ENCODE measurements at regions not wholly inside any gene's neighbourhood (a gene's known extent, or its start where the extent isn't known, plus 50 kb on each side); places are given as distances from the start of the nearest gene placed in this dataset.

DNA sequence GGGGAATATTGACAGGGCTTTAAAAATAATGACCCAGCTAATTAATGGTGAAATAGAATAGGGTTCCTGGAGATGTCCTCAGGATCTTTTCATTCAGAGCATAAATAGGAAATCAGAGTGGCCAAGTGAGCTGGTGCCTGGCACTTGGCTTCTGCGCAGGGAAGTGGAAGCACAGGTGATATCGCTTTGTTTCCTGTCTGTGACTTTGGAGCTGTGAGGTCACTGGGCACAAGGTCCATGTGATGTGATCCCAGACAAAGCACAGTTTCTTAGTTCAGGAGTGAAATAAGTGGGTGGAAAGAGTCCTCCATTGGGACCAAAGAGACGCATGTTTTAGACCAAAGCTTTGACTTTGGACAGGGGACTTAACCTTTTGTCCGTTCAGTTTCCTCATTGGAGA lies 338.3 kb downstream of the CYRIA start:
- no peak for DNase-seq

DNA sequence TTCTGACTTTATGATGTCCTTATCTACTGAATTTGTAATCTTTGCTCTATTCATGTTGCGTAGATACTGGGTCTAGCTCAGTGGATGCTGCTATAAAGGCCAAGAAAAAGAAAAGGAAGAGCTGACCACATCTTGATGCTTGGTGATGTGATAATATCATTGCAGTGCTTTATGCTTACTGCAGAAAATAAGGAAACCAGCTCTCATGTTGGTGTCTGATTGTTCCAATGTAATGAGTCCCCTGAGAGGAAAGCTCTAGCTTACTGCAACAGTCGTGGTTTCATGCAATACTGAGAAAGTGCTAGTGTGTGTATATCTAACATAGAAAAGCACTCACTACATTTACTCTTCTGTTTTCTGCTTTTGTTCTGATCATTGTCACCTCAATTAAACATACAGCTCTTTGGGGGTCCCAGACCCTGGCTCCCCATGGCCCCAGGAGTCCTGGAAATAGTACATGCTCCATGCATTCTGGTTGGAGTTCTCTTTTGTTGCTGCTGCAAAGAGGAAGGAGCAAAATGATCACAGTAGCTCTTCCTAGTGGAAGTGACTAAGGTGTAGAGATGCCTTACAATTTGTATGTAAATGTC lies 338.8 kb downstream of the CYRIA start:
- no peak for DNase-seq

DNA sequence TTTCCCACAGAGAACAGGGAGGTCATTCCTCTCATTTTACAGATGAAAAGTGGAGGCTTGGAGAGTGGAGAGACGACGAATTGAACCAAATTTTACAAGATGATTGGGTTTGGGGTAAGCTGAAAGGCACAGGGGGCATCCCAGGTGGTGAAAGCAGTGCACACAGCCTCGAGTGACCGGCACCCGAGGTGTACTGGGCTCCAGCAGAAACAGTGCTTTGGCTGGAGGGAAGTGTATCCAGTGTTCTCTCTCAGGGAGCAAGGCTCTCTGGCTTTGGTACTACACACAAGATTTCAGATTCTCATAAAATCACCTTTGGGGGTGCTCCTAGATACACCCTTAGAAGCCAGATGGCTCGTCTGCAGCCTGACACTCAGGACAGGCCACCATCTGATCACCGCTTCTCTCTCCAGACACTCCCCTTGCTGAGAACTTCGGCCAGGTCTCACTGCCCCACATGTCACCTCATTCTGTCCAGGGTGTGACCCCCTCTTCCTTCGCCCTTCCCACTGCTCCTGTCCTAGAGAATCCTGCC lies 339.6 kb downstream of the CYRIA start:
- DNase-seq, result no peak

DNA sequence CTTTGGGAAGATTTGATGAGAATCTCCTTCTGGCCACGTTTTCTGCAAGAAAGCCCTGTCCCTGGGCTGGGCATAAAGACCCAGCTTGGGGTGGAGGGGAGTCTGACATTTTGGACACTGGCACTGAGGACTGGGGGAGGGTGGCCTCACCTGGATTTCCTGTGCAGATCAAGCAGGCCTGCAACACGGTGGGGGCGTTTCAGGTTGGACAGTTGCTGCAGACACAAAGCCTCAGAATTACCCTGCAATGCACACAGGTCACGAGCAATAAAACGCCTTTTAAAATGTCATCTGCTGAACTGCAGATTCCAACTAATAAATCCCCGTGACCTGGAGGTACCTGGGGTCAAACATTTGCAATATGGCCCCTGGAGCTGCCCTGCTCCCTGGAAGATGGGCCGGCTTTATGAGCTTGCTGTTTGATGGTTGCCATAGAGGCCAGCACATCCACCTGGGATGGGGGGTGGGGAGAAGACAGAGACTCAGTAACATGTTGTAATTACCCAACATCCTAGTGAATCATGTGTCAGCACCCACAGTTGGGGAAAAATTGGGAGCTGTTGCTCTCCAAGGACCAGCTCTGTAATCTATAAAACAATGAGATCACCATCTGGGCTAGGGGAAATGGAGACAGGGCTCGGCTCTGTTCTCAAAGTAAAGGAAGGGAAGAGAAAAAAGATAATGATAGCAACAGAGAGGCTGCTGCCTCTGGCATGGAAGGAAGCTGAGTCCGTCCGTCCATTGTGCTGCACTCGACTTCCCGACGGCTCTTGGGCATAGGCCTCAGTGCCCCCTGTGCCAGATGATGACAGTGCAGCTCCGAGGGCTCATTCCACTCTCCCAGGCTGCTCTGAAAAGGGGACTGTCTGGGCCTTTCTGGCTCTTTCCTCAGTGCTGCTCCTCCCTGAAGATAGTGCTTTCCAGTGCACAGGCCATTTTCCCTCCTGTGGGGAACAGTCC lies 340.3 kb downstream of the CYRIA start:
- no peak for DNase-seq

DNA sequence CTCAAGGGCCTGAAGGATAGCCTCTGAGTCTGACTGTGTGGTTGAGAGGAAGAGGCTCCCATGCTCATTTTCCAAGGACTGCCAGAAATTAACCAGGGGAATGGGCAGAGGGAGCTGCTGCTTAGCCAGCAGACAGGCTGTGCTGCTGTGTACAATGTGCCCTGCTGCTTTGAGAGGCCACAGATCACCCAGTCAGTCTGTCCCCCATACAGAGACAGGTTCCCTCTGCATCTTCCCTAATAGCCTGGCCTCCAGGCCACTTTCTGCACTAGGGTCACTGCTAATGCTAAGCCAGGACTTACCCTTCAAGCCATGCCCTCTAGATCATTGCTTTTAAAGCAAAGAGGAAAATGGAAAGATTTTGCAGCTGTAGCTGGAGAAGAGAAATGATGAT lies 341.1 kb downstream of the CYRIA start:
- DNase-seq, result no peak

DNA sequence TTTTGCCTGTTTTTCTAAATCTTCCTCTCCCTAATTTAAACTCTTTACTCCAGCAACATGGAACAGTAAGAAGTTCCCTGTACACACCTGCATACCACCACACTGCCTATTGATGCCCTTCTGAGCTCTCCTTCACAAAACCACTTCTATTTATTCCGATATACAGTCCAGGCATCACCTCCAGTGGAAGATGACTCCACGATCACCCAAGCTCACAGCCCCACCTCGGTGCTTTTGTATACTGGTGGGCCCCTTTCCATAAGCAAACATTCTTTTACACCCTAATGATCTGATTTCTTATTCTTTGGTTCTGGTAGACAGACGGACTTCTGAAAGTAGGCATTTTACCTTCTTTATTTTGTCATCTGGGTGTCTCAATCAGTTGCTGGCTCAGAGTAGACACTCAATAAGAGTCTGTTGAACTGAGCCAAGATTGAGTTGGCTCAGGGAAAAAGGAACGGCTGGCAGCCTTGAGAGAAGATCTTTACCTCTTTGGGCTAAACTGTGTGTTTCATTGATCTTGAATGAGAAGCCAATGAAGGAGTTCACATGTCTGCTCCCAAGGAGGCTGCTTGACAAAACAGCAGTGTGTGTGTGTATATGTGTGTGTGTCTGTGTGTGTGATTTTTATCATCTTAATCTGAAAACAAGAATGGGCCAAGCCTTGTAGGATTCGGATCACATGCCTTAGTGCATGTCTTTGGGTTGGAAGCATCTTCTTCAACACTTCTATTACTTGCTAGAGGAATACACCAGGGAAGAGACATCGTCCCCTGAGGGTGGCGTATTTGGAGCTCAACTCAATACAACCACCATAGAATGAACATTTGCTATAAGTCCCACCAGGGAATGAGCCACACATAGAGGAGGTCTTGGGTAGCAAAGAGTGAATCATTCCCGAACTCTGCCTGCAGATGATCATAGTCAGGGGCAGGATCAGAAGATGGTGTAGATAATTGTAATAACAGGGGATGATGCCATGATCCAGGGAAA lies 341.8 kb downstream of the CYRIA start:
- DNase-seq, result no peak

DNA sequence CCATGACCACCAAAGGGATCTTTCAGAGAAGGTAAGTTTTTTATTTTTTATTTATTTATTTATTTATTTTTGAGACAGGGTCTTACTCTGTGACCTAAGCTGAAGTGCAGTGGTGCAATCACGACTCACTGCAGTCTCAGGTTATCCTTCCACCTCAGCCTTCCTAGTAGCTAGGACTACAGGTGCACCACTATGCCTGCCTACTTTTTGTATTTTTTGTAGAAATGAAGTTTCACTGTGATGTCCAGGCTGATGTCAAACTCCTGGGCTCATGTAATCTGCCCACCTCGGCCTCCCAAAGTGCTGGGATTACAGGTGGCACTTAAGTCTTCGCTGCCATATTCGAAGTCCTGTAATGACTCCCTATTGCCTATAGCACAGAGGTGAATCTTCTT lies 342.5 kb downstream of the CYRIA start:
- no peak for DNase-seq

DNA sequence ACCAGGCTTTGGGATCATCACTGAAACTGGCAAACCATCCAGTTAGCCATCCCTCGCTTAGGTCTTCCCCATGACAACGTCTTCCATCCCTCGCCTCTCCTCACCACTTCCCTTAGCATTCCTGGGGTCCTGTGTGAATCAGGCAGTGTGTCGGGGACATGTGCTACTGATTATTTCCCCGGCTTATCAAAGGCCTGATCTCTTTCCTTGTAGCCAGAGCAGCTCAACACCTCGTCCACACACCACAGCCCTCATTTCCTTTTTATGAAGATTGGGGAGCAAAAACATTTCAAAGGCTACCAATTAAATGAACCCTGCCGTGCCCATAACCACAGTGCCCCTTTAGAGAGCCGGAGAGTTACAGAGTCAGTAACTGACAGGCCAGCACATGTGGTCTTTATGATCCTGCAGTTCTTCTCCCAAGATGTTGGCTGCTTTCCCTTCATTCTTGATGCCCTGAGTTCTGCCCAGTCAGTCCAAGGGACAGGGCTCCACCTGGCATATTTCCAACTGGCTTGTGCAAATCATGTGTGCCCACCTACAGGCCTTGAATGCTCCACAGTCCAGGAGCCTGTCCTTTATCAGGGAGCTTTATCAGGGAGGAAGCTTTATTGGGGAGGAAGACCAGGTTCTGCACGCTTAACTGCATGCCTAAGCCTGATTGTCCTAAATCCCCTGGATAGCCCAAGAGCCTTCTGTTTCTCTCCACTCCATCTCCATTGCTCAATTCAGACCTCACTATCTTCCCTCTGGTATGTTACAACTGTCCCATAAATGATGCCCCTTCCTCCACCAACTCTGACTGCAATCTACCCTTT lies 343.1 kb downstream of the CYRIA start:
- DNase-seq, result no peak

DNA sequence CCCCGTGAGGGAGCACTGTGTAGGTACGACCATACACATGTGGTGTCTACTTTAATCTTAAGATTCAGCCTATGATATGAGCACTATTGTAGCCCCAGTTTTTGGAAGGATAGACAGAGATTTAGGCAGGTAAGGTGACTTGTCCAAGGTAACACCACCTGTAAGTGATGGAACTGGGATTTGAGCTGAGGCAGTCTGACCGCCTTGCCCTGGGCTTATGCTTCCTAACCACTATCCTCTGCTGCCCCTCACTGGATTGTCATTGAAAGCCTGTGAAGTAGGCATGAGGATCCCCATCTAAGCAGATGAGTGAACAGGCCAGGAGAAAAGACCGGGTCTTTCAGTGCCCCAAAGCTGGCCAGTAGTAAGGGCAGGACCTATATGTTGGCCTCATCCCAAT lies 343.8 kb downstream of the CYRIA start:
- no peak for DNase-seq

DNA sequence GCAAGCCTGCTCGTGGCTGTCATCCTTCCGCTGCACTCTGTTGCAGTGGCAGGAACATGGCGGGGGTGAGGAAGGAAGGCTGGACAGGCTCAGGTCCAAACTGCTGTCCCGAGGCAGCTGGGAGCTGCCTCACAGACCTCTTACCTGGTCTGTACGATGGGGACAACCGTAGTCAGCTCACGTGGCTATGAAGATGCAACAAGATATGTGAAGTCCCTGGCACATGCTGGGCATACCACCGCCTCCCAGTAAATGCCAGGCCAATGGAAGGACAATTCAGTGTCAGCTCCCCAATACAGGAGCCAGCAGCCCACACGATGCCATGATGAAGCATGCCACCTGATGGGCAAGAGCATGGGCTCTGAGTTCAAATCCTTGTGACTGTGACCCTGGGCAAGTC lies 344.4 kb downstream of the CYRIA start:
- DNase-seq, result no peak

DNA sequence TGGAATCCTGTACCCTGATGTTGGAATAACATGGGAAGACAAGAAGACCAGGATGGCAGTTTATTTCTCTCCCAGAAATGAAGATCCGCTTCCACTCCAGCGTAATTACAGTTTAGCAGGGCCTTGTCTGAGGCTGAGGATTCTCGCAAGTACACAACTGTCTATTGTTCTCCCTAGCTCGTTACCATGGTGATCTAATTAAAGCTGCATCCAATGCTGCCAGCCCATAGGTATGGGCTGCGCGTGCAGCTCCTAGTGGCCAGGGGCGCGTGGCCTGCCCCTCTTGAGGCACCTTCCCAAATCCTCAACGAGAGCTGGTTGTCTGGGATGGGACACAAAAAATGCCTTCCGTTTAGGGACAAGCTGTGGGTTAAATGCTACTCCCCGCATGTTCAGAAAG lies 344.9 kb downstream of the CYRIA start:
- DNase-seq, result no peak

DNA sequence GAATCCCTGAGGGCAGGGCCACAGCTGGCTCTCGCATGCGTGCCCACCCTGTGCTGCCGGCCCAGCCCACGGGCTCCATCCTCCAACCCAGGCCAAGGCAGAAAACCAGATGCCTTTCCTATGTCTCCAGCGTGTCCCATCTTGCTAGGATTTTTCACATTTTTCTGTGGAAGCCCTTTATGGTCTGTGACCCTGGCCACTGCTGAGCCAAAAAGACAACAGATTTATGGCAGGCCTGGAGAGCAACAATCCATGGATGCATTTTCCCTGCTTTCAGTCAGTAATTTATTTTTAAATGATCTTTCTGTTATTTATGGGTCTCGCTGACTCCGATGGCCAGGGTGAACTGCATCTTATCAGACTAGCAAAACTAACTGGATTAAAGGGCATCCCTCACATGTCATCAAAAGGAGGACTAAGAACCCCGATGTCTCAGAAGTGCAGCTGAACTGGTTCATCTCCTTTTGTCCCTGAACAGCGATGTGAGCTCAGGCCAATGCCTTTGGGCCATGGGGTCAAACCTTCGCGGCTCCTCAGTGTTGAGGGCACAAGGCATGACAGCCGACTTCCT lies 346.0 kb downstream of the CYRIA start:
- no peak for DNase-seq

DNA sequence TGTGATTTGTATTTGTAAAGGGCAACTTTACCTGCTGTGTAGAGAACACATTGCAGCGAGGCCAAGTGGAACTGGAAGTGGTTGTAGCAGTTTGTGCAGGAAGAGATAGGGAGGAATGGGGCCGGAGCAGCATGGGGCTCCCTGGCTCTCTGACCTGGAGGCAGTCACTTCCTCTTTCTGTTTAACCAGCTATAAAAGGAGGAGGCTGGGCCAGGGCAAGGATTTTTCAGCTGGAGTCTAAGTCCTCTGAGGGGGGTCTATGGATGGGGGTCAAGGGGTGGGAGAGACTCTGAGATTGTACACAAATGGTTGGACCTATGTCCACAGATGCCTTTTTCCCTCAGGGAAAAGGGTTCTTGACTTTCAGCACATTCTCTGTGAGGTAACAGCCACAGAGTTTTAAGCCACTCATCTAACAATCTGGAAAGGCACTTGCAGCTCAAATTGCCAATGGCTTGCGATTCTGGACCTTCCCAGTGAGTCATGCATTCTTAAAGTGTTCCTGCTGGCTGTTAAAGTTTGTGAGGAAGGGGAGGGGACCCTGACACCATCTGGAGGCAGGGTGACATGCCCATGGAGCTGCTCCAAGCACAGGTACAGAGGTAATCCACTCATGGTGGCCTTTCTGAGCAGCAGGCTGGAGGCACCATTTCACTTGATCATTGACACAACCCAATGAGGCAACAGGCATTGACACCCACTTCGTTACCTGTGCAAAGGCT lies 347.0 kb downstream of the CYRIA start:
- DNase-seq, result no peak

DNA sequence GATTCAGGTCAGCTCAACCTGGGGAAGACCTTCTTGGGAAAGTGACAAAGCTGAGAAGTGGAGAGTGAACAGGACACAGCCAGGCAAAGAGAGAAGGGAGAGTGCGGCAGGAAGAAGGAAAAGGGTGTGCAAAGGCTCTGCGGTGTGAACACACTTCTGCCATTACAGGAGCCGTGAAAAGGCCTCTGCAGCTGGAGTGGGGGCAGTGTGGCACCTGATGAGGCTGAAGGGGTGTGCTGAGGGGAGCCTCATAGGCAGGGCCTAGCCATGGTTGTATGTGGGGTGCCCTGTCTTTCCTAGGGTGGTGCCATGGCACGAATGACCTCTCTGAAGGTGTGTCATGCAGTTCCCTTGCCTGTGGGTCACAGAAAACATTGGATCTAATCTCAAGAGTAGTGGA lies 347.6 kb downstream of the CYRIA start:
- no peak for DNase-seq

DNA sequence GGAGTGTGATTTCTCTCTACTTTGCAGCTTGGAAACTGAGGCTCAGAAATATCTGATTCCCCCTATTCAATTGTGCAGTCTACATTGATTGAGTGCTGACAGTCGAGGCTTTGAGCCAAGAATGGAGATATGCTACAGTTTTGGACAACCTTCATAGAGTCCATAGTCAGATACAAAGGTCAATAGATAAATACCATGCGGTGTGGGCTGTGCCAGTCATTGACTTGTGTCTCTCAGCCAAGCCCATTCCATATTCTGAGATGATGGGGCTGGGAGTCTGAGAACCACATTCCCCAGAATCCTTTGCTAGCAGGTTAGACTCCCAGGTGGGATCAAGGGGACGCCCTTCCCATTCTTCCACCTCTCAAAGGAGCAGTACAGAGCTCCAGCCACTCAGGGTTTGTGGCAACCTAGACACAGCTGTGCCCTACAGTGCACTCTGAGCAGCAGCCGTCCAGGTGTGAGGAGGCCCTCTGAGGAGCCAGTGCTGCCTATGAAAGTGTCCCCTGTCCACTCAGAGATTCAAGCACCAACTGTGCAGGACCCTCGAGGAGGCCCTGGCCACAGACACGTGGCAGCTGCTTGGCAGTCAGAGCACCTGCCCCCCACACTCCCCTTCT lies 348.3 kb downstream of the CYRIA start:
- DNase-seq, result no peak

DNA sequence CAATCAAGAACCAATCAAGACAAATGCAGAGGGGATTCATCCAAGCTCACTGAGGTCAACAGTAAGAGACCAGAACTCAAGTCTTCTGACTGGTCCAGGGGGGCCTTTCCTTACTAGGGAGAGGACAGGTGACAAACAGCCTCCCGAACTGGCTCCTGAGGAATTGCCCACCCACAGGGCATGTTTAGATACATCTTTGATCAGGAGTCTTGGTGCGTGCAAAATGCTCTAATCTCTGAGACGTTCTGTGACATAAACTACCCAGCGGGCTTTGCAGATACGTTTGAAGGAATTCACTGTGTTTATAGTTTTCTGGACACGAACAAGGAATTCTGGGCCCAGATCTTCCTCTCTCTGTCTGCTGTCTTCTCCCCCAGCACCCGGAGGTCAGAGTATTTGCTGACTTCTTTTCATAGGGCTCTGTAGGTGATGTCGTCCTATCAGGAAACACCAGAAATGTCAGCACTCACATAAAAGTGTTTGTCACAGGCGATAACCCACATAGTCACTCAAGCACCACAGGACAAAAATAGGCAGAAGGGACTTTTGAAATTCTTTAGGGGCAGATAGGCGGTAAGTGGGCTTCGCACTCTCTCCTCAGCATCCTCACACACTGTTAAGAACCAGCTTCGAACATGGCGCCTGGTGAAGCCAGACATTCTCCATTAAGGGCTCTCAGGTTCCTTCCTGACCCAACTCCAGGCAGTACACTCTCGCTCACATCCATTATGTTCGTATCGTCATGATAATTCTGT lies 349.0 kb downstream of the CYRIA start:
- no peak for DNase-seq

DNA sequence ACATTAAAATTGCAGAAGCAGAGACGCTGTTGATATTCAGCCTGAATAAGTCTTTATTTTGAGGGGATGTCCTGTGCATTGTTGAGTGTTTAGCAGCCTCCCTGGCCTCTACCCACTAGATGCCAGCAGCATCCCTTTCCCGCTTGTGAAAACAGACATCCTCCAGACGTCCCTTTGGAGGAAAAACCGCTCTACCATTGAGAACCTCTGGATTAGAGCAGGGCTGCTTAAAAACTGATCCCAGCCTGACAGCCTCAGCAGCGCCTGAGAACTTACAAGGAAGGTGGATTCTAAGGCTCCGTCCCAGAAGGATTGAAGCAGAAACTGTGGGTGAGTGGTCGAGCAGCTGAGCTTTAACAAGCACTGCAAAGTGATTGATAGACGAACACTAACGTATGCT lies 349.7 kb downstream of the CYRIA start:
- no peak for DNase-seq

DNA sequence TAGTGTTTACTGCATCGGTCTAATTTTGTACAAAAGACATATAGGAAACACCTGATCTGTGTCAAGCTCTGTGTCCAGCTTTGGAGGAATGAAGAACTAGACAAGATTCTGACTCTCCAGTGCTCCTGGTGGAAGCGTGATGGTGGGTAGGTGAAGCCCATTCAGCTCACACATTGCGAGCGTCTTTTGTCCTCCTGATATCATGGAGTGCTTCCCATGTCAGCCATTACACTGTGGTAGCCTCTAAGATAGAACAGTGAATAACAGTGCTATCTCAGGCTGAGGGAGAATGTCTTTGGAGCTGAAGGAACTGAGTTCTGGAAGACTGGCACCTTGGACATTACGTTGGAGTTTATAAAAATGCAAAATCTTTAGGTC lies 350.2 kb downstream of the CYRIA start:
- no peak for DNase-seq

DNA sequence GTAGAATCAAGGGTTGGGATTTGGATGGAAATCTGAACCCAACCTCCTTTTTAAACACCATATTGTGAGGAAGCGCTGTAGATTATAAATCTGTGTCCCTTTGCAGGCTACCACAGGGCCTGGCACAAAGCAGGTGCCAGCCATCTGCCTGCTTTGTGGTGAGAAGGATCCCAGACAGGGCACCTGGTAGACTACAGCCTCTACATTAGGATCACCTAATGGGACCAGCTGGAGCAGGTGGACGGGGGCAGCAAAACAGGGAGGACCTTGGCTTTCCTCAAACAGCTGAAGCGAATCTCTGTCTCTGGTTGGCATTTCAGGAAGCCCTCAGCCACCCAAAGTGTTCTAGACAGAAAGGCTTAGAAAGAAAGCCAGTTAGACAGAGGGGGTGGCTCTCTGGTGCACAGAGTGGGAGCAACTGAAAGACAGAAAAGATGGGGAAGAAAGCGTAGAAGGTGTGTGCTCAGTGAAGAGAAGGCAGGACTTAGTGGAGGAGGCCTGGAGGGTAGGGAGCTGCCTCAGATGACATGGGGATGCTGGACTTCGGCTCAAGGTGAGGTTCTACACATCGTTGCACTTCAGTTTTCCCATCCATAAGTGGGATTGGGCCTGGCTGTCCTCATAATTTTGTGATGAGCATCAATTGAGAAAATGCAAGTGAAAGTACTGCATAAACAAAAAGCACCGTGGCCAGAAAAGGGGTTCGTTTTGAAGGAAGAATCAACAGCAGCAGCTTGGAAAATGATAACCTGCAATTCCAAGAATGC lies 350.8 kb downstream of the CYRIA start:
- no peak for DNase-seq
